ENCODE measurements at regions not wholly inside any gene's neighbourhood (a gene's known extent, or its start where the extent isn't known, plus 50 kb on each side); places are given as distances from the start of the nearest gene placed in this dataset.

DNA sequence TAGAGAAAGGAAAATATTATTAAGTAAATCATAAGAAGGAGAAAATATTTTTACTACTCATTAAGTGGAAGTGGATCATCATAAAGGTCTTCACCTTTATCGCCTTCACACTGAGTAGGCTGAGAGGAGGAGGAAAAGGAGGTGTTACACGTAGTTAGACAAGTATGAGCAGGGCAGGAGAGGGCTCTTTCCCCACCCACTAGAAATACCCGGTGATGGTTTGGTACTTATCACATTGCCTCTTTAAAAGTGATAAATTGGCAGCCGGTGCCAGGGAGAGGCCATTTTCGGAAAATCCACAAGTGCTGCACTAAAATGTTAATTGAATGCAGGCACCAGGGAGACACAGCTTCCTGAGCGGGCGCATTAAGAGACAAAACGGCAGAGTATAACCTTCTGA lies 598.7 kb upstream of the SOX11 start:
- no peak for TF ChIP-seq ZNF747 (CRISPR knock-in tag; IDR thresholded peaks at IDR 0.05; ENCODE audit: borderline replicate concordance)
- TF ChIP-seq PHF8 (CRISPR knock-in tag; IDR thresholded peaks at IDR 0.05) = no peak
- no peak for TF ChIP-seq REST (IDR thresholded peaks at IDR 0.05; ENCODE audit: borderline replicate concordance in 1 of 2, low read depth in 1 of 2, low read length in 2 of 2)
- TF ChIP-seq MXI1 (IDR thresholded peaks at IDR 0.05; ENCODE audit: borderline replicate concordance, low read depth, low read length) = no peak
- no peak for TF ChIP-seq ZNF280D (CRISPR knock-in tag; IDR thresholded peaks at IDR 0.05)
- no peak for TF ChIP-seq DMAP1 (CRISPR knock-in tag; IDR thresholded peaks at IDR 0.05)
